ENCODE measurements at regions not wholly inside any gene's neighbourhood (a gene's known extent, or its start where the extent isn't known, plus 50 kb on each side); places are given as distances from the start of the nearest gene placed in this dataset.
"Not testable (repeated sequence)": the region's sequence is repeated elsewhere in the genome, so short reads cannot be mapped to it uniquely, and the experiment has no call there.

DNA sequence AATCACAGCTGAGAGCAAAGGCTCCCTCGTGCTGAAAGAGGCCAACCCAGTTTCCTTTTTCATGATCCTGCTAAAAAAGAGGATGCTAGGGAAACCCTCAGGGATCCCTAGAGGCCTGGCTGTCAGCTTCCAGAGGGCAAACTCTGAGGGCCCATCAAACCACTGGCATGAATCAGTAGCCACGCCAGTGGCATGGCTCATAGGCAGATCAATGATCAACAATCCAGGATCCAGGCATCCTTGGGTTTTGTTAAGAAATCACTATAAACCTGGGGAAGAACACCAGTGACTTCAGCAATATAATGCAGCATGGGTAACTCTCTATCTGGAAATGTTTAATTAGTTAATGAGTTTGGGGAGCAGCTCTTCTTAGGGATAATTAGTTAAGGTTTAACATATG is 286.5 kb downstream of the C1D start:
- Histone ChIP-seq H3K4me3 (replicated peaks in 1 of 3) (no peak overlapping the region), H3K4me1 (peaks cover 21 to 31% of the 10 kb centered on the region in 2 donors), H3K27me3 (no peaks in the 10 kb centered on the region), H3K36me3 (no peaks in the 10 kb centered on the region), H3K27ac (no peak overlapping the region), H3K9me3 (no peaks in the 10 kb centered on the region)
- 73 to 79% methylated on average over 2 of the region's 2 CpGs for WGBS, 2 donors
- intact Hi-C loops (cut with DNase I) = no loop called here
- TF ChIP-seq CTCF (IDR thresholded peaks at IDR 0.05) = no peak
- TF ChIP-seq POLR2A (IDR thresholded peaks at IDR 0.05) = no peak
- DNase-seq = no peak

DNA sequence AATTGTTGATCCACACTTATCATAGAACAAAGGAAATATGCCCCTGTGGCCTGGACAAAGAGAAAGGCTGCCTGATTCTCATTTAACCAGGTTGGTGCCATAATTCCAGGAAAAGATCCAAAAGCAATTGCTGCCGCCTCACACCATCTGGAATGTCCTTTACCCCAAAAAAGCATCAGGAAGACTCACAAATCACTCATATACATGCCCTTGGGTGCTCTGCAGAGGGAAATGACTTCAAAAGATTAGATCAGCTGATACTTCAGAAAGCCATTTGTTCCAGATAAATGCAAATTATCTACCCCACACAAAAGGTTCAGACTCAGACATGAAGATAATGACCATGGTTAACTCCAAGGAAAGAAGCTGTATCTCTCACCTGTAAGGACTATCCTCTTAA is 285.8 kb downstream of the C1D start:
- no peaks in the 10 kb centered on the region for H3K27me3 ChIP-seq

GRCh38 chr2:67777836-67778429 is 284.9 kb downstream of the C1D start:
- intact Hi-C loops (cut with DNase I) = no loop called here
- Histone ChIP-seq H3K27ac (peak overlapping the region in 1 of 3 donors; percentile 32), H3K4me1 (peaks cover 26 to 28% of the 10 kb centered on the region in 2 donors), H3K27me3 (no peaks in the 10 kb centered on the region), H3K9me3 (no peaks in the 10 kb centered on the region), H3K36me3 (no peaks in the 10 kb centered on the region), H3K4me3 (replicated peaks in 1 of 3) (no peak overlapping the region)
- no peak for DNase-seq
- TF ChIP-seq POLR2A (IDR thresholded peaks at IDR 0.05) (no peak), CTCF (IDR thresholded peaks at IDR 0.05) (no peak)
- WGBS, 2 donors = 50 to 75% methylated on average over 1 of the region's 1 CpG

More for the DNA sequence above, 285.8 kb downstream of the C1D start:
- H3K4me3 ChIP-seq (replicated peaks in 1 of 3) = no peak overlapping the region
- no peaks in the 10 kb centered on the region for H3K36me3 ChIP-seq
- WGBS, 2 donors = 83 to 88% methylated on average over 1 of the region's 1 CpG
- no peaks in the 10 kb centered on the region for H3K9me3 ChIP-seq
- no peak overlapping the region for H3K27ac ChIP-seq
- peaks cover 24 to 28% of the 10 kb centered on the region in 2 donors for H3K4me1 ChIP-seq
- TF ChIP-seq POLR2A (IDR thresholded peaks at IDR 0.05) (no peak), CTCF (IDR thresholded peaks at IDR 0.05) (no peak)
- DNase-seq = no peak
- intact Hi-C loops (cut with DNase I) = no loop called here

DNA sequence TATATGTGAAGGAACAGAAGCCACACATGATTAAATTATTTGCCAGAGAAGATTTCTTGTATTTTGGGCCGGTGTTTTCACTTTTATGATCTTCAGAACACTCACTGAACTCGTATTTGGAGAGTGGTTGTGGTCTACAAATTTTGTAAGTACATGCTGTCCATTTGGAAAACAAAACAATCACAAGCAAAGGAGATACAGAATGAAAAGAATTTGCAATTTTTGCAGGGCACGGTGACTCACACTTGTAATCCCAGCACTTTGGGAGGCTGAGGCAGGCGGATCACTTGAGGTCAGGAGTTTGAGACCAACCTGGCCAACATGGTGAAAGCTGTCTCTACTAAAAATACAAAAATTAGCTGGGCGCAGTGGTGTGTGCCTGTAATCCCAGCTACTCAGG is 282.0 kb downstream of the C1D start:
- intact Hi-C loops (cut with DNase I); H3K27me3 ChIP-seq; H3K9me3 ChIP-seq; H3K36me3 ChIP-seq; H3K4me3 ChIP-seq (replicated peaks in 1 of 3): not testable (repeated sequence)
- 32 to 42% methylated on average over 5 of the region's 5 CpGs for WGBS, 2 donors
- DNase-seq = peak; percentile 44 to 54
- H3K27ac ChIP-seq = peak overlapping the region; percentile 69 to 89 (median 87)
- H3K4me1 ChIP-seq = peaks cover 26 to 30% of the 10 kb centered on the region in 2 donors

- Histone ChIP-seq H3K9me3 (no peaks in the 10 kb centered on the region), H3K4me1 (peaks cover 26 to 30% of the 10 kb centered on the region in 2 donors), H3K27ac (peak overlapping the region; percentile 69 to 89 (median 87)), H3K36me3 (no peaks in the 10 kb centered on the region), H3K27me3 (no peaks in the 10 kb centered on the region), H3K4me3 (replicated peaks in 1 of 3) (no peak overlapping the region)
- TF ChIP-seq POLR2A (IDR thresholded peaks at IDR 0.05) (no peak), CTCF (IDR thresholded peaks at IDR 0.05) (no peak)
- no peak for DNase-seq
- 70 to 79% methylated on average over 4 of the region's 4 CpGs for WGBS, 2 donors
- intact Hi-C loops (cut with DNase I) = no loop called here
Observed at GRCh38 chr2:67782443-67782842, 280.4 kb downstream of the C1D start.
